ENCODE measurements at regions not wholly inside any gene's neighbourhood (a gene's known extent, or its start where the extent isn't known, plus 50 kb on each side); places are given as distances from the start of the nearest gene placed in this dataset.

DNA sequence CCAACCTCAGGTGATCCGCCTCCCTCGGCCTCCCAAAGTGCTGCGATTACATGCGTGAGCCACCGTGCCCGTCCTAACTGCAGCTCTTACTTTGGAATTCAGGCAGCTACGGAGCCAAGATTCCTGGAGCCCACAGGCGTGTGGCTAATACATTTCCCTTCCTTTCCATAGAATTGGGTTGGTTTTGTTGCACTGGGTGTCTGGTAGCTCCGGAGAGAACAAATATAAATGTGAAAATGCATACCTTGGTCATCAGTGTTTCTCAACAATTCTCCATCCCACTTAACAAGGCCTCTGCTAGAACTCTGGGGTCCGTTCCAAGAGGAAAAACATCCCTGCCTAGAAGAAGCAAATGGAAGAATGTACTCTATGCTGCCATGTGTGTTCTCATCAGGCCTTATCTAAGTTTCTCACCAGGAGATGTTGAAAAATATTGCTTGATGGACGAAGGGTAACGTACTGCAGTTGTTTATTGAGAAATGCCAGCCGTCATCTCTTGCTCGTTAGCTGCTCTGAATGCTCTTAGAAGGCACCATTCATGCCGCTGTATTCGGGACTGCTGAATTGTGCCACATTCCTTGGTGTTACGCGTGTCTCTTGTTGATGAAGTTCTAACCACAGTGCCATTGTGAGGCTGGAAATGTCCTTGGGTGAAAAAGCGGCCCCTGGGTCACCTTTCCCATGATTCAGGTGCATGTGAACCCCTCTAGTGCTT, 50.5 kb upstream of the CD99 start:
- no peak for DNase-seq (ENCODE audit: low read depth)

DNA sequence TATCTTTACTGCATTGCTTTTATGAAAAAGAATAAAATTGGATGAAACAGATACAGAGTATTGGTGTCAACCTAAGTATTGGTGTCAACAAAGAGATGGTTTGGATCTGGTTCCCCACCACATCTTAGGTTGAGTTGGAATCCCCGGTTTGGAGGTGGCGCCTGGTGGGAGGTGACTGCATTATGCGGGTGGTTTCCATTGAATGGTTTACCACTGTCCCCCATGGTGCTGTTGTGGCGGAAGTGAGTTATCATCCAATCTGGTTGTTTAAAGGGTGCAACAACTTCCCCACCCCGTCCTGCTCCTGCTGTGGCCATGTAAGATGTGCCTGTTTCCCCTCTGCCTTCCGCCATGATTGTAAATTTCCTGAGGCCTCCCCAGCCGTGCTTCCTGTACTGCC, 52.8 kb upstream of the CD99 start:
- DNase-seq (ENCODE audit: low read depth): no peak

GRCh38 chrX:2635342-2635741, 55.8 kb upstream of the CD99 start:
- DNase-seq (ENCODE audit: low read depth): no peak

DNA sequence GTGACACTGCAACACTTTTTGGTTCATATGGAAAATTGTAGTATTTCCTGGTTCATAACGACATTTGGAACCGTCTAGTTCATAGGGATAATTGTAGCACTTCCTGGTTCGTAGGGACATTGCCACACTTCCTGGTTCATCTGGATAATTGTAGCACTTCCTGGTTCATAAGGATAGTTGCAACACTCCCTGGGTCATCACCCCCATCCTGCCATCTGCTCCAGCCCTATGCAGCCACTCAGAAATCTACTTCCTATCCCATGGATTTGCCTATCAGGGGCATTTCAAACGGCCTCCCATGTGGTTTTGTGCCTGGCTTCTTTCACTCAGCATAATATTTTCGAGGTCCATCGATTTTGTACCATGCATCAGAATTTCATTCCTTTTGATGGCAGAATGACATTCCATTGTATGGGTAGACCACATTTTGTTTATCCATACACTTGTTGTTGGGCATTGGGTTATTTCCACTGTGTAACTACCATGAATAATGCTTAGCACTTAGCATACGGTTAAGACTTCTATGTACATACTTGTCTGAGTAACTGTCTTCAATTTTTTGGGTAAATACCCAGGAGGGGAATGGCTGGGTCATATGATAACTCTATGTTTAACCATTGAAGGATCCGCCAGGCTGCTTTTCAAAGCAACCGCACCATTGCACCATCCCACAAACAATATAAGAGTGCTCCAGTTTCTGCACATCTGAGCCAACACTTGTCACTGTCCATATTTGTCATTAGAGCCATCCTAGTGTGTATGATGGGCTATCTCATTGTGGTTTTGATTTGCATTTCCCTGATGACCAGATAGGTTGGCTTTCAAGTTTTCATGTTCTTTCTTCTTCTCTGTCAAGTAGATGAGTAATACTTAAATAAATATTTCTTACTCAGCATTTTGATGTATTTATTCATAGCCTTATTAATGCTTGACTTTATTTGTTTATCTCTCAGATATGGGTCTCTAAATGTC, 58.3 kb upstream of the CD99 start:
- no peak for DNase-seq (ENCODE audit: low read depth)

- no peak for DNase-seq (ENCODE audit: low read depth)
These were observed 59.2 kb upstream of the CD99 start for GRCh38 chrX:2631743-2632532.

DNA sequence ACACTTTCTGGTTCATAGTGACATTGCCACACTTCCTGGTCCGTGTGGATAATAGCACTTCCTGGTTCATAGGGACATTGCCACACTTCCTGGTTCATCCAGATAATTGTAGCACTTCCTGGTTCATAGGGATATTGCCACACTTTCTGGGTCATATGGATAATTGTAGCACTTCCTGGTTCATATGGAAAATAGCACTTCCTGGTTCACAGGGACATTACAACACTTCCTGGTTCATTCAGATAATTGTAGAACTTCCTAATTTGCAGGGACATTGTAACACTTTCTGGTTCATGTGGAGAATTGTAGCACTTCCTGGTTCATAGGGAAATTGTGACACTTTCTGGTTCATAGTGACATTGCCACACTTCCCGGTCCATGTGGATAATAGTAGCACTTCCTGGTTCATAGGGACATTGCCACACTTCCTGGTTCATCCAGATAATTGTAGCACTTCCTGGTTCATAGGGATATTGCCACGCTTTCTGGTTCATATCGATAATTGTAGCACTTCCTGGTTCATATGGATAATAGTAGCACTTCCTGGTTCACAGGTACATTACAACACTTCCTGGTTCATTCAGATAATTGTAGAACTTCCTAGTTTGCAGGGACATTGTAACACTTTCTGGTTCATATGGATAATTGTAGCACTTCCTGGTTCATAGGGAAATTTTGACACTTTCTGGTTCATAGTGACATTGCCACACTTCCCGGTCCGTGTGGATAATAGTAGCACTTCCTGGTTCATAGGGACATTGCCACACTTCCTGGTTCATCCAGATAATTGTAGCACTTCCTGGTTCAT, 60.0 kb upstream of the CD99 start:
- DNase-seq (ENCODE audit: low read depth): peak; percentile 22

- DNase-seq (ENCODE audit: low read depth): peak; percentile 27
These were observed 60.8 kb upstream of the CD99 start for GRCh38 chrX:2630008-2630934.

DNA sequence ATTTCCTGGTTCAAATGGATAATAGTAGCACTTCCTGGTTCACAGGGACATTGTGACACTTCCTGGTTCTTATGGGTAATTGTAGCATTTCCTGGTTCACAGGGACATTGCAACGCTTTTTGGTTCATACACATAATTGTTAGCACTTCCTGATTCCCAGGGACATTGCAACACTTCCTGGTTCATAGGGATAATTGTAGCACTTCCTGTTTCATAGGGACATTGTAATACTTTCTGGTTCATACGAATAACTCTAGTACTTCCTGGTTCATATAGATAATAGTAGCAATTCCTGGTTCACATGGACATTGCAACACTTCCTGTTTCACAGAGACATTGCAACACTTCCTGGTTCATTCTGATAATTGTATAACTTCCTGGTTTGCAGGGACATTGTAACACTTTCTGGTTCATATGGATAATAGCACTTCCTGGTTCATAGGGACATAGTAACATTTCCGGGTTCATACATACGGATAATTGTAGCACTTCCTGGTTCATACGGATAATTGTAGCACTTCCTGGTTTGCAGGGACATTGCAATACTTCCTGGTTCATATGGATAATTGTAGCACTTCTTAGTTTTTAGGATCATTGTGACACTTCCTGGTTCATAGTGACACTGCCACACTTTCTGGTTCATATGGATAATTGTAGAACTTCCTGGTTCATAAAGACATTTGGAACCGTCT, 61.6 kb upstream of the CD99 start:
- DNase-seq (ENCODE audit: low read depth): no peak

- no peak for DNase-seq (ENCODE audit: low read depth)
These were observed 62.3 kb upstream of the CD99 start for GRCh38 chrX:2628751-2629315.

DNA sequence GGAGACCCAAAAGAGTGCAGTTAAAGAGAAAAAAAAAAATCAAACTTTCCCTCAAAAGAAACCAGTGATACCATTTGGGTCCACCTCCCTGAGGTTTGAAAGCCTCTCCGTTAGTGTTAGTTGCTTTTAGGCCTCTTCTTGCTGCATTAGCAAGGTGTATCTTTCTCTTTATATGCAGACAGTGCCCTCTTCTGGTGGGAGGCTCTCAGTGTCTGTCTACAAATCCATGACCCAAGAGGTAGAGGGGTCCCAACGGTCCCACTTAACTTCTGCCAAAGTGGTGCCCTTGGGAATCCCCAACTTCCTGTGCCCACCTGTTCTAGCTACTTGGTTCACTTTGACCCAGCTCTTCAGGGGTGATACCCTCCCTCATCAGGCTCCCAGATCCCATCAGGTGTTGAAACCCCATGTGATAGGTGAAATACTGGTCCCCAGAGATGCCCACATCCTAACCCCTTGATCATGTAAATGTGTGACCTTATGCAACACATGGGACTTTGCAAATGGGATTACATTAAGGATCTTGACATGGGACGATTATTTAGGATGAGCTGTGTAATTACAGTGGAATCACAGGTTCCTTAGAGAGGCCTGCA, 63.7 kb upstream of the CD99 start:
- DNase-seq (ENCODE audit: low read depth): no peak

- DNase-seq (ENCODE audit: low read depth): no peak
These were observed 64.3 kb upstream of the CD99 start for GRCh38 chrX:2626750-2627149.

GRCh38 chrX:2620576-2620975, 70.5 kb upstream of the CD99 start:
- DNase-seq (ENCODE audit: low read depth): no peak

DNA sequence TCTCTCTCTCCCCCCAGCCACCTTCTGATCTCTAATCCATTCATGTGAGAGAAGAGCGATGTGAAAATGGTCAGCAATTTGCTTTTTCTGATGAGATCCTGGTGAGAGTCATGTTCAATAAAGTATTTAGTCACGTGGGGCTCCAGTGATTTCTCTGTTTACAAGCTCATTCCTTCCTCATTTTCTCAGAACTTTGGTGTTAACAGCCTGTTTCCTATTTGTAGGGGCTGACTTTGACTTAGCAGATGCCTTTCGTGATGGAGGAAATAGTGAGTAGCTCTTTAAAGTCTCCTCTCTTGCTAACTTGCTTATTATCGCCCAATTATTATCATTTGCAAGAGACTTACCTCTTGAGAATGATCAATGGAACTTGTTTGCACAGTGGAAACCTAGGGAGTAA, 72.6 kb upstream of the CD99 start:
- DNase-seq (ENCODE audit: low read depth): no peak

DNA sequence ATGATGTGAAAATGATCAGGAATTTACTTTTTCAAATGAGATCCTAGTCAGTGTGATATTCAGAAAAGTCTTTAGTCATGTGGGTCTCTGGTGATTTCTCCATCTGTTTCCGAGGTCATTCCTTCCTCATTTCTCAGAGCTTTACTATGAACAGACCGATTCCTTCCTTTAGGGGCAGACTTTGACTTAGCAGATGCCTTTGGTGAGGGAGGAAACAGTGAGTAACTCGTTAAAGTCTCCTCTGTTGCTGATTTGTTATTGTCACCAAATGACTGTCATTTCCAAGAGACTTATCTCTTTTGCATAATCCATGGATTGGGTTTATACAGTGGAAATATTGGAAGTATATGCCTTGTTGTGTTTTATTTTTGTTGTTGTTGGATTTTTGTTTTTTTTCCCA, 76.2 kb upstream of the CD99 start:
- no peak for DNase-seq (ENCODE audit: low read depth)

DNA sequence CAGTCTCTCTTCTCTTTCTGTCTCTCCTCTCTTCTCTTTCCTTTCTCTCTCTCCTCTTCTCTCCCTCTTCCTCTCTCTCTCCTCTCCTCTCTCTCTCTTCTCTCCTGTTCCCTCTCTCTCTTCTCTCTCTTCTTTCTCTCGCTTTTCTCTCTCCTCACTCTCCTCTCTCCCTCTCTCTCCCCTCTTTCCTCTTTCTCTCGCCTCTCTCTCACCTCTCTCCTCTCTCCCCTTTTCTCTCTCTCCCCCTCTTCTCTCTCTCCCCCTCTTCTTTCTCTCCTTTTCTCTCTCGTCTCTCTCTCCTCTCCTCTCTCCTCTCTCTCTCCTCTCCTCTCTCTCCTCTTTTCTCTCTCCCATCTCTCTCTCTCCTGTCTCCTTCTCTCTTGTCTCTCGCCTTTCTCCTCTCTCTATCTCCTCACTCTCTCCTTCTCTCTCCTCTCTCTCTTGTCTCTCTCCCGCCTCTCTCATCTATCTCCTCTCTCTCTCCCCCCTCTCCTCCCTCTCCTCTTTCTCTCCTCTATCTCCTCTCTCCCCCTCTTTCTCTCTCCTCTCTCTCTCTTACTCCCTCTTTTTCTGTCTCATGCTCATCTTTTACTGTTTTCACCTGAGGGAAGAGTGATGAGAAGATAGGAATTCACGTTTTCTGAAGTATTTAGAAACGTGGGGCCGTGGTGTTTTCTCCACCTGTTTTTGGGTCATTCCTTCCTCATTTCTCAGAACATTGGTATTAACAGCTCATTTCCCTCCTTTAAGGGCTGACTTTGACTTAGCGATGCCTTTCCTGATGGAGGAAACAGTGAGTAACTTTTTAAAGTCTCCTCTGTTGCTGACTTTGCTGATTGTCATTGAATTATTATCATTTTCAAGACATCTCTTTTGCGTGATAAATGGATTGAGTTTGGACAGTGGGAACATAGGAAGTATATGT, 80.6 kb upstream of the CD99 start:
- DNase-seq (ENCODE audit: low read depth): no peak

DNA sequence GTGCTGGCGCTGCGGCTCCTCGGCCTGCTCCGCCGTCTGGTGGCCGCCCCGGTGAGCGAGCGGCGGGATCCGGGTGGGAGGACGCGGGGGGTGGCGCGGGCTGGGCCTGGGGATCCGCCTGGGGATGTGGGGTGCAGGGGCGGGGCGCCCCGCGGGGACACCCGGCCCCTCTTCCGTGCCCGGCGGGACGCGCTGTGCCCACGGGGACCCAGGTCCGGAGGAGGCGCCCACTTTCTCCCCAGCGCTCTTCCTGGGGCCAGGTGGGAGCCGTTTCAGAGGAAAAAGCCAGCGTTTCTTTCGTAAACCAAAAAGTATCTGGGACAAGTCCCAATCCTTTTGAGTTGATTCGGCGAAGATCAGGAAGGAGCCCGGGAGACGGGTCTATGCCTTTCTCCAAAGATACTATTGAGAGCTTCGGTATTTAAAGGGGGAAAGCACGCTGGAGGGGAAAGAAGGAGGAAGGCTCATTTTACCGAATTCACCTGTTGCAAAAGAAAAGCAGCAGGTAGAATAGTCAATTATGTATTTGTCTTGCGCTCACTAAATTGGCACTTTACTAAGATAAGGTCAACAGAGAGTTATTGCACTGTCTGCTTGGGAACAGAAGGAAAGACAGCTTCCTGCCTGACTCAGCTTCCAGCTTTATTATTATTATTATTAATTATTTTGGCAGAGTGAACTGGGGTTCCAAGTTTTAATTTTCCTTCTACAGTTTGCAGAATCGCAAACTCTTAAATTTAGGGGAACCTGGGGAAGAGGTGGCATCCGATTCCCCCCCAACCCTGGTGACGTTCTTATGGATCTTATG, 81.5 kb upstream of the CD99 start:
- no peak for DNase-seq (ENCODE audit: low read depth)
